Liver (tissue), 8 donors: ENCODE measurements at regions not wholly inside any gene's neighbourhood (a gene's known extent, or its start where the extent isn't known, plus 50 kb on each side); places are given as distances from the start of the nearest gene placed in this dataset.

Source experiments
- DNase-seq: peaks from one replicate; pipeline ENCODE4 v3.0.0-alpha.2; 2017; ENCODE audit warnings: low spot score
- H3K27ac ChIP-seq, 2 donors: one replicate each; pipeline ENCODE4 v1.7.0; 2013; ENCODE audit warnings: inconsistent platforms in 2 of 2, low read length in 2 of 2, control low read depth in 1 of 2, low read depth in 1 of 2, mild to moderate bottlenecking in 1 of 2
- H3K27me3 ChIP-seq, 4 donors: one replicate each; pipeline versions ENCODE4 v1.6.1 to v1.7.0; 2013; ENCODE audit warnings: low read length in 3 of 4, inconsistent platforms in 1 of 4, mild to moderate bottlenecking in 1 of 4, moderate library complexity in 1 of 4; ENCODE audit not compliant: control insufficient read depth in 4 of 4, insufficient read depth in 4 of 4
- H3K36me3 ChIP-seq, 4 donors: one replicate each; pipeline versions ENCODE4 v1.6.1 to v1.7.0; 2013; ENCODE audit warnings: low read length in 3 of 4, mild to moderate bottlenecking in 3 of 4, low read depth in 1 of 4, moderate library complexity in 1 of 4; ENCODE audit not compliant: control insufficient read depth in 4 of 4, insufficient read depth in 3 of 4
- H3K4me1 ChIP-seq, 4 donors: one replicate each; pipeline versions ENCODE4 v1.6.1 to v1.7.0; 2013; ENCODE audit warnings: low read length in 3 of 4, mild to moderate bottlenecking in 3 of 4, moderate library complexity in 1 of 4; ENCODE audit not compliant: control insufficient read depth in 4 of 4, insufficient read depth in 4 of 4
- H3K4me3 ChIP-seq, 3 donors: one replicate each; pipeline versions ENCODE4 v1.6.1 to v1.7.0; 2013; ENCODE audit warnings: low read length in 3 of 3, control low read depth in 1 of 3, low read depth in 1 of 3, mild to moderate bottlenecking in 1 of 3
- H3K9ac ChIP-seq, 2 donors: one replicate each; pipeline ENCODE4 v1.7.0; 2013; ENCODE audit warnings: low read length in 2 of 2, mild to moderate bottlenecking in 2 of 2, moderate library complexity in 2 of 2, control low read depth in 1 of 2, low read depth in 1 of 2
- H3K9me3 ChIP-seq, 4 donors: one replicate each; pipeline versions ENCODE4 v1.6.1 to v1.7.0; 2013; ENCODE audit warnings: low read length in 3 of 4; ENCODE audit not compliant: control insufficient read depth in 4 of 4
- ATF3 ChIP-seq: IDR thresholded peaks from 2 replicates; pipeline ENCODE4 v1.6.1; 2016; ENCODE audit warnings: antibody characterized with exemption
- CTCF ChIP-seq: fragments of 150-350 bp; IDR thresholded peaks from 2 replicates; pipeline ENCODE4 v1.5.1; 2017; ENCODE audit warnings: improper control_type of control experiment, low read depth, low read length; ENCODE audit not compliant: missing input control
- EGR1 ChIP-seq, 2 donors: IDR thresholded peaks; 2 replicates each; pipeline ENCODE4 v1.6.1; 2016 to 2018; ENCODE audit warnings: antibody characterized with exemption in 2 of 2, low read depth in 2 of 2
- FOXA1 ChIP-seq: IDR thresholded peaks from 2 replicates; pipeline ENCODE4 v1.6.1; 2016; ENCODE audit warnings: antibody characterized with exemption
- FOXA2 ChIP-seq: IDR thresholded peaks from 2 replicates; pipeline ENCODE4 v1.6.1; 2016; ENCODE audit warnings: antibody characterized with exemption
- GABPA ChIP-seq, 2 donors: IDR thresholded peaks in 1 of 2; conservative IDR thresholded peaks in 1 of 2; 2 replicates each; pipeline ENCODE4 v1.6.1; 2016; ENCODE audit warnings: antibody characterized with exemption in 2 of 2, mild to moderate bottlenecking in 1 of 2, moderate library complexity in 1 of 2
- HNF4A ChIP-seq, 2 donors: conservative IDR thresholded peaks; 2 replicates each; pipeline ENCODE4 v1.6.1; 2016; ENCODE audit warnings: antibody characterized with exemption in 2 of 2, mild to moderate bottlenecking in 2 of 2
- HNF4G ChIP-seq: IDR thresholded peaks from 2 replicates; pipeline ENCODE4 v1.6.1; 2016; ENCODE audit warnings: antibody characterized with exemption
- JUND ChIP-seq, 2 donors: IDR thresholded peaks; 2 replicates each; pipeline ENCODE4 v1.6.1; 2016; ENCODE audit warnings: antibody characterized with exemption in 2 of 2
- MAX ChIP-seq: IDR thresholded peaks from 2 replicates; pipeline ENCODE4 v1.6.1; 2016; ENCODE audit warnings: antibody characterized with exemption
- NR2F2 ChIP-seq: IDR thresholded peaks from 2 replicates; pipeline ENCODE4 v1.6.1; 2016; ENCODE audit warnings: antibody characterized with exemption
- RAD21 ChIP-seq, 2 donors: IDR thresholded peaks; 2 replicates each; pipeline ENCODE4 v1.6.1; 2016; ENCODE audit warnings: antibody characterized with exemption in 2 of 2, mild to moderate bottlenecking in 2 of 2
- REST ChIP-seq: IDR thresholded peaks from 2 replicates; pipeline ENCODE4 v1.6.1; 2016; ENCODE audit warnings: antibody characterized with exemption, mild to moderate bottlenecking
- RXRA ChIP-seq, 2 donors: IDR thresholded peaks; 2 replicates each; pipeline ENCODE4 v1.6.1; 2017 to 2018; ENCODE audit warnings: antibody characterized with exemption in 2 of 2, mild to moderate bottlenecking in 1 of 2
- SP1 ChIP-seq: IDR thresholded peaks from 2 replicates; pipeline ENCODE4 v1.6.1; 2018; ENCODE audit warnings: antibody characterized with exemption, mild to moderate bottlenecking
- TAF1 ChIP-seq: conservative IDR thresholded peaks from 2 replicates; pipeline ENCODE4 v1.6.1; 2016; ENCODE audit warnings: antibody characterized with exemption, mild to moderate bottlenecking
- WGBS: extraction: QIAGEN DNeasy Blood & Tissue Kit; methylation state at CpG from one replicate; pipeline ENCODE4 v1.1.7; 2013; 5-methylcytosine and 5-hydroxymethylcytosine counted together
- donor health status: healthy.
- donor health status: healthy.
- donor health status: healthy.
- donor health status: healthy.
- donor health status: healthy.

GRCh38 chr5:89200899-89201298 is 317.9 kb upstream of the MEF2C start:
- WGBS = 83% methylated on average over 2 of the region's 2 CpGs
- no peaks in the 10 kb centered on the region for H3K36me3 ChIP-seq

GRCh38 chr5:89199306-89199705 is 316.3 kb upstream of the MEF2C start:
- no peak for DNase-seq
- H3K4me1 ChIP-seq = no peaks in the 10 kb centered on the region
- H3K9ac ChIP-seq = no peak overlapping the region
- no peak overlapping the region for H3K4me3 ChIP-seq
- WGBS = 82% methylated on average over 2 of the region's 2 CpGs
- H3K27me3 ChIP-seq = no peaks in the 10 kb centered on the region
- no peaks in the 10 kb centered on the region for H3K36me3 ChIP-seq
- H3K27ac ChIP-seq = no peak overlapping the region
- peaks cover 0 to 4% (median under 1%) of the 10 kb centered on the region in 4 donors for H3K9me3 ChIP-seq
- TF ChIP-seq FOXA2 (no peak), MAX (no peak), ATF3 (no peak), SP1 (no peak), CTCF (no peak), NR2F2 (no peak), GABPA (IDR thresholded peaks at IDR 0.05 in 1 of 2, conservative IDR thresholded peaks at IDR 0.05 in 1 of 2) (no peak), RAD21 (IDR thresholded peaks at IDR 0.05) (no peak), REST (no peak), JUND (IDR thresholded peaks at IDR 0.05) (no peak), TAF1 (no peak), RXRA (IDR thresholded peaks at IDR 0.05) (no peak), EGR1 (IDR thresholded peaks at IDR 0.05; ENCODE audit: low read depth in 2 of 2) (no peak), HNF4G (no peak)

More at GRCh38 chr5:89200899-89201298, 317.9 kb upstream of the MEF2C start:
- DNase-seq = no peak
- Histone ChIP-seq H3K4me1 (no peaks in the 10 kb centered on the region), H3K4me3 (no peak overlapping the region), H3K27me3 (no peaks in the 10 kb centered on the region), H3K27ac (no peak overlapping the region), H3K9me3 (peaks cover 0 to 4% (median under 1%) of the 10 kb centered on the region in 4 donors), H3K9ac (no peak overlapping the region)
- TF ChIP-seq FOXA1 (no peak), REST (no peak), ATF3 (no peak), EGR1 (IDR thresholded peaks at IDR 0.05; ENCODE audit: low read depth in 2 of 2) (no peak), HNF4A (conservative IDR thresholded peaks at IDR 0.05) (no peak), TAF1 (no peak), RAD21 (IDR thresholded peaks at IDR 0.05) (no peak)
